K562 (cell line): ENCODE measurements at regions not wholly inside any gene's neighbourhood (a gene's known extent, or its start where the extent isn't known, plus 50 kb on each side); places are given as distances from the start of the nearest gene placed in this dataset.

Experiments
- ATAC-seq: fragments of 200-7000 bp; cut with Tn5 transposase; 3 replicates; pipeline ENCODE4 v1.9.1; 2020; ENCODE audit warnings: moderate library complexity
- BruUV-seq: library from RNA; stranded (reverse); fragments of 400-500 nt; replicated peaks from 2 replicates; lab custom pipeline; 2021; lab: Mats Ljungman, UMichigan
- CTCF ChIA-PET: fragments of 300-600 bp; formaldehyde crosslinking; extraction: SDS; loops from one replicate; lab custom pipeline; 2021; ENCODE audit warnings: low intra/inter-chr PET ratio; lab: Yijun Ruan, JAX
- POLR2A ChIA-PET: fragments of 300-600, 350-650 bp; sonication (Branson Sonifier 250); formaldehyde crosslinking; extraction: SDS; loops from one replicate; lab custom pipeline; 2021; ENCODE audit warnings: antibody characterized with exemption, inconsistent platforms; lab: Yijun Ruan, JAX
- DNase-seq, 4 experiments: peaks; one replicate each; pipeline versions ENCODE4 v3.0.0 to v3.0.0-alpha.2; 2011 to 2018; ENCODE audit warnings: low spot score in 3 of 4, mixed read lengths in 3 of 4; ENCODE audit errors: extremely low read depth in 1 of 4
- FAIRE-seq: peaks from 2 replicates; lab custom pipeline; 2011; peaks lifted over from hg19 to GRCh38; lab: Jason Lieb, UNC
- H2AFZ ChIP-seq: 2 replicates; pipeline ENCODE4 v1.6.0; 2011; ENCODE audit warnings: low read depth, low read length, control low read depth, inconsistent platforms
- H3K27ac ChIP-seq: fragments of 200-600 bp; 3 replicates; pipeline ENCODE4 v1.8.0; 2011; ENCODE audit warnings: low read depth, mild to moderate bottlenecking, control low read depth, inconsistent platforms, low read length, moderate library complexity, mixed read lengths; ENCODE audit errors: extremely low read depth
- H3K27me3 ChIP-seq, 2 experiments: fragments of 300-600 bp in 1 of 2; 2 replicates in 1 of 2; 3 replicates in 1 of 2; pipeline versions ENCODE4 v1.6.0 to v1.8.0; 2011; ENCODE audit warnings: inconsistent platforms in 2 of 2, low read length in 2 of 2, mild to moderate bottlenecking in 1 of 2, mixed read lengths in 1 of 2, moderate library complexity in 1 of 2; ENCODE audit not compliant: control insufficient read depth in 2 of 2, insufficient read depth in 2 of 2
- H3K36me3 ChIP-seq: fragments of 300-600 bp; 3 replicates; pipeline ENCODE4 v1.8.0; 2011; ENCODE audit warnings: mild to moderate bottlenecking, low read length, inconsistent platforms; ENCODE audit not compliant: control insufficient read depth, insufficient read depth
- H3K4me1 ChIP-seq, 2 experiments: fragments of 200-600 bp in 1 of 2; replicated peaks in 1 of 2; 2 replicates in 1 of 2; 3 replicates in 1 of 2; pipeline versions ENCODE4 v1.5.1 to v1.8.0; 2011; ENCODE audit warnings: inconsistent platforms in 2 of 2, low read length in 2 of 2, mild to moderate bottlenecking in 1 of 2, mixed read lengths in 1 of 2, moderate library complexity in 1 of 2; ENCODE audit not compliant: control insufficient read depth in 2 of 2, insufficient read depth in 2 of 2
- H3K4me2 ChIP-seq: 2 replicates; pipeline ENCODE4 v1.6.1; 2011; ENCODE audit warnings: low read length, control low read depth, inconsistent platforms, mixed read lengths; ENCODE audit not compliant: insufficient read depth
- H3K4me3 ChIP-seq: fragments of 200-600 bp; sonication (generic), shearing (Covaris generic); 2 replicates; pipeline ENCODE4 v1.5.1; 2016; ENCODE audit warnings: control low read depth, inconsistent platforms
- H3K79me2 ChIP-seq: fragments of 200-600 bp; 3 replicates; pipeline ENCODE4 v1.8.0; 2011; ENCODE audit warnings: low read length, inconsistent platforms; ENCODE audit not compliant: control insufficient read depth, insufficient read depth
- H3K9ac ChIP-seq, 2 experiments: 2 replicates each; pipeline versions ENCODE4 v1.6.0 to v1.6.1; 2011; ENCODE audit warnings: low read depth in 2 of 2, low read length in 2 of 2, control low read depth in 1 of 2, inconsistent platforms in 1 of 2, mild to moderate bottlenecking in 1 of 2, mixed read lengths in 1 of 2; ENCODE audit not compliant: insufficient read depth in 1 of 2
- H3K9me1 ChIP-seq: one replicate; pipeline ENCODE4 v1.6.0; 2011; ENCODE audit warnings: inconsistent platforms, mild to moderate bottlenecking, low read length, moderate library complexity; ENCODE audit not compliant: control insufficient read depth, insufficient read depth
- H3K9me3 ChIP-seq: replicated peaks from 2 replicates; pipeline ENCODE4 v1.5.1; 2011; ENCODE audit warnings: low read depth, low read length, inconsistent platforms; ENCODE audit not compliant: control insufficient read depth, insufficient read depth
- H4K20me1 ChIP-seq: replicated peaks from 2 replicates; pipeline ENCODE4 v1.6.1; 2011; ENCODE audit warnings: low read length, inconsistent platforms, mixed read lengths; ENCODE audit not compliant: control insufficient read depth, insufficient read depth
- BRF2 ChIP-seq: IDR thresholded peaks from 3 replicates; pipeline ENCODE4 v1.6.1; 2011; ENCODE audit warnings: borderline replicate concordance, mild to moderate bottlenecking; ENCODE audit not compliant: insufficient read length, insufficient read depth
- CCAR2 ChIP-seq: fragments of 200-400 bp; formaldehyde crosslinking; IDR thresholded peaks from 2 replicates; pipeline ENCODE4 v1.6.1; 2017; ENCODE audit warnings: mild to moderate bottlenecking, low read depth, low read length
- FIP1L1 ChIP-seq: fragments of 200-400 bp; formaldehyde crosslinking; IDR thresholded peaks from 2 replicates; pipeline ENCODE4 v1.6.1; 2018; ENCODE audit warnings: mild to moderate bottlenecking, low read depth, low read length; ENCODE audit not compliant: poor library complexity, severe bottlenecking
- FOXM1 ChIP-seq, 2 experiments: fragments of 450-650 bp in 1 of 2; sonication (generic) in 1 of 2; formaldehyde crosslinking in 1 of 2; IDR thresholded peaks; 2 replicates each; pipeline versions ENCODE4 v1.6.1 to v1.9.0; 2017 to 2022; ENCODE audit warnings: low read depth in 2 of 2, mild to moderate bottlenecking in 2 of 2, missing genetic modification reagents in 1 of 2, moderate library complexity in 1 of 2
- HDAC2 ChIP-seq: fragments of 450-650 bp; IDR thresholded peaks from 2 replicates; pipeline ENCODE4 v1.6.1; 2016; ENCODE audit warnings: mild to moderate bottlenecking
- HINFP ChIP-seq: fragments of 450-650 bp; conservative IDR thresholded peaks from 2 replicates; pipeline ENCODE4 v1.6.1; 2016; ENCODE audit warnings: missing genetic modification characterization, low read depth, mild to moderate bottlenecking, control low read depth, missing compliant biosample characterization
- JUNB ChIP-seq: fragments of 450-650 bp; formaldehyde crosslinking; conservative IDR thresholded peaks from 2 replicates; pipeline ENCODE4 v1.4.0; 2020; ENCODE audit warnings: mild to moderate bottlenecking
- MBD2 ChIP-seq: sonication (generic); IDR thresholded peaks from 2 replicates; pipeline ENCODE4 v1.6.1; 2016; ENCODE audit warnings: low read depth, borderline replicate concordance
- NKRF ChIP-seq: fragments of 450-650 bp; IDR thresholded peaks from 2 replicates; pipeline ENCODE4 v1.6.1; 2016; ENCODE audit warnings: borderline replicate concordance
- SOX6 ChIP-seq: fragments of 450-650 bp; IDR thresholded peaks from 2 replicates; pipeline ENCODE4 v1.6.1; 2014; ENCODE audit warnings: mild to moderate bottlenecking
- TSC22D4 ChIP-seq: fragments of 450-650 bp; IDR thresholded peaks from 2 replicates; pipeline ENCODE4 v1.6.1; 2016; ENCODE audit warnings: missing genetic modification characterization, missing biosample characterization, control low read depth
- ZBTB9 ChIP-seq: fragments of 450-650 bp; formaldehyde crosslinking; IDR thresholded peaks from 2 replicates; pipeline ENCODE4 v1.4.0; 2020; ENCODE audit warnings: mild to moderate bottlenecking, moderate library complexity
- ZNF384 ChIP-seq: IDR thresholded peaks from 2 replicates; pipeline ENCODE4 v1.6.1; 2012; ENCODE audit warnings: low read depth, low read length, improper control_type of control experiment
- ZSCAN32 ChIP-seq: fragments of 450-650 bp; formaldehyde crosslinking; IDR thresholded peaks from 2 replicates; pipeline ENCODE4 v1.4.0; 2020; ENCODE audit warnings: mild to moderate bottlenecking, moderate library complexity
- WGBS: fragments of 100-300 bp; shearing (Covaris generic); methylation state at CpG from one replicate; pipeline ENCODE4 v1.1.6; 2016; ENCODE audit warnings: low coverage, mixed read lengths; ENCODE audit not compliant: insufficient coverage; ENCODE audit errors: missing lambda C conversion rate; 5-methylcytosine and 5-hydroxymethylcytosine counted together
- in situ Hi-C: fragments of 300-500 bp; cut with MboI; formaldehyde crosslinking; loops from 4 replicates; pipeline ENCODE4 v1.15.0; 2018; ENCODE audit warnings: inconsistent platforms, mixed read lengths
- intact Hi-C: fragments of 100-400 bp; cut with micrococcal nuclease; formaldehyde crosslinking; loops from 2 replicates; pipeline ENCODE4 v1.14.2; 2022

- no peak for TF ChIP-seq NKRF
- TF ChIP-seq HINFP (tag) = no peak
- TF ChIP-seq HDAC2 = no peak
These were observed 60.6 kb downstream of the SPRING1 start (continued) for GRCh38 chr12:116677202-116677661.

- Histone ChIP-seq H3K4me3 (no peak overlapping the region), H3K4me1 (no peaks in the 10 kb centered on the region; a peak in 2 of 5 replicates), H3K27ac (no peak overlapping the region), H3K9me3 (no peaks in the 10 kb centered on the region), H3K27me3 (no peaks in the 10 kb centered on the region), H3K36me3 (no peaks in the 10 kb centered on the region), H3K4me2 (no peak overlapping the region), H3K9ac (no peak overlapping the region), H3K79me2 (no peaks in the 10 kb centered on the region), H3K9me1 (no peaks in the 10 kb centered on the region), H2AFZ (no peak overlapping the region), H4K20me1 (no peaks in the 10 kb centered on the region)
- ATAC-seq (no peak), FAIRE-seq (no peak), DNase-seq (no peak)
- ChIA-PET POLR2A (interaction anchor here (0.6 kb wide), 1 partner anchor 445 kb away, joined by 3 read pairs; no protein-coding TSS in a partner anchor), CTCF (interaction anchor here (0.6 kb wide), 1 partner anchor 250 kb away, joined by 5 read pairs; no protein-coding TSS in a partner anchor)
- WGBS = 27% methylated on average over 16 of the region's 18 CpGs
- intact Hi-C loops = no loop called here
- in situ Hi-C loops = loop anchor here (25.0 kb wide), 1 partner anchor 688 kb away; no protein-coding TSS in a partner anchor
- no TSS peak for BruUV-seq
- TF ChIP-seq ZNF384 (no peak), FIP1L1 (no peak), TSC22D4 (tag) (no peak), CCAR2 (no peak), BRF2 (no peak), MBD2 (no peak), FOXM1 (IDR thresholded peaks at IDR 0.05; ENCODE audit: low read depth) (no peak), FOXM1 (CRISPR knock-in tag; IDR thresholded peaks at IDR 0.05; ENCODE audit: low read depth) (no peak), SOX6 (no peak), ZSCAN32 (no peak), JUNB (no peak), ZBTB9 (CRISPR knock-in tag) (no peak)
These were observed 62.3 kb downstream of the SPRING1 start for GRCh38 chr12:116675339-116676107.
